Right lobe of liver (tissue), 6 donors: ENCODE measurements at regions not wholly inside any gene's neighbourhood (a gene's known extent, or its start where the extent isn't known, plus 50 kb on each side); places are given as distances from the start of the nearest gene placed in this dataset.

Source experiments
- ATAC-seq, 4 donors: fragments of 200-7000 bp; cut with Tn5 transposase; one replicate each; pipeline ENCODE4 v1.9.1; 2020; ENCODE audit warnings: mild to moderate bottlenecking in 4 of 4, moderate library complexity in 4 of 4
- DNase-seq, 3 donors: peaks; one replicate each; pipeline ENCODE4 v3.0.0-alpha.2; 2020
- H3K27ac ChIP-seq, 3 donors: fragments of 200-600 bp; one replicate each; pipeline ENCODE4 v1.8.0; 2022
- H3K27me3 ChIP-seq, 2 donors: fragments of 200-600 bp; one replicate each; pipeline ENCODE4 v1.8.0; 2022
- H3K36me3 ChIP-seq, 4 donors: fragments of 200-600 bp; sonication (generic) in 1 of 4; one replicate each; pipeline versions ENCODE4 v1.5.1 to v1.8.0; 2017 to 2022; ENCODE audit warnings: control low read depth in 1 of 4
- H3K4me1 ChIP-seq, 4 donors: fragments of 200-600 bp; sonication (generic) in 1 of 4; one replicate each; pipeline versions ENCODE4 v1.5.1 to v1.8.0; 2017 to 2022; ENCODE audit warnings: control low read depth in 1 of 4
- H3K4me3 ChIP-seq, 3 donors: fragments of 200-600 bp; one replicate each; pipeline ENCODE4 v1.8.0; 2022
- H3K9me3 ChIP-seq, 4 donors: fragments of 200-600 bp; sonication (generic) in 1 of 4; one replicate each; pipeline versions ENCODE4 v1.5.1 to v1.8.0; 2017 to 2022; ENCODE audit warnings: control low read depth in 1 of 4
- CTCF ChIP-seq, 4 donors: fragments of 200-600 bp in 3 of 4; fragments of 450-650 bp in 1 of 4; IDR thresholded peaks; one replicate each; pipeline versions ENCODE4 v1.5.1 to v1.8.0; 2016 to 2022; ENCODE audit warnings: antibody characterized with exemption in 4 of 4, mild to moderate bottlenecking in 2 of 4
- POLR2A ChIP-seq: fragments of 450-650 bp; IDR thresholded peaks from one replicate; pipeline ENCODE4 v1.6.1; 2017; ENCODE audit warnings: antibody characterized with exemption, mild to moderate bottlenecking
- WGBS: methylation state at CpG from one replicate; pipeline ENCODE4 v1.1.6; 2018; ENCODE audit warnings: low coverage, low lambda C conversion rate; ENCODE audit not compliant: insufficient coverage; ENCODE audit errors: missing lambda C conversion rate; 5-methylcytosine and 5-hydroxymethylcytosine counted together
- intact Hi-C, 2 donors: fragments of 100-400 bp; cut with DNase I; formaldehyde crosslinking; loops; one replicate each; pipeline versions ENCODE4 v1.11.2 to v1.14.1; 2022
- donor health status: DM: no; HTN: yes; CAD: no.
- donor health status: DM: no; HTN: no; CAD: no.
- donor health status: DM: no; HTN: no; CAD: no.
- donor health status: DM: no; HTN: yes; CAD: no.
- donor health status: DM: no; HTN: yes; CAD: no.

GRCh38 chr1:116857092-116857491 lies 52.6 kb upstream of the PTGFRN start:
- ATAC-seq: no peak
- 88% methylated on average over 3 of the region's 3 CpGs for WGBS
- Histone ChIP-seq H3K27me3 (no peaks in the 10 kb centered on the region), H3K27ac (no peak overlapping the region), H3K4me1 (peaks cover 0 to 13% (median 4%) of the 10 kb centered on the region in 4 donors), H3K9me3 (no peaks in the 10 kb centered on the region), H3K36me3 (no peaks in the 10 kb centered on the region), H3K4me3 (no peak overlapping the region)
- TF ChIP-seq POLR2A (no peak), CTCF (IDR thresholded peaks at IDR 0.05) (no peak)
- DNase-seq: no peak
- intact Hi-C loops: no loop called here
